Left ventricle myocardium inferior (tissue), 1 donor: ENCODE measurements at regions not wholly inside any gene's neighbourhood (a gene's known extent, or its start where the extent isn't known, plus 50 kb on each side); places are given as distances from the start of the nearest gene placed in this dataset.

Experiments used
- DNase-seq: peaks from one replicate; pipeline ENCODE4 v3.0.0-alpha.2; 2020
- H3K27ac ChIP-seq: fragments of 200-600 bp; replicated peaks from 2 replicates; pipeline ENCODE4 v1.8.0; 2021
- H3K27me3 ChIP-seq: fragments of 200-600 bp; 2 replicates; pipeline ENCODE4 v1.8.0; 2021; ENCODE audit warnings: low read depth
- H3K36me3 ChIP-seq: fragments of 200-600 bp; 2 replicates; pipeline ENCODE4 v1.8.0; 2021
- H3K4me1 ChIP-seq: fragments of 200-600 bp; 2 replicates; pipeline ENCODE4 v1.8.0; 2021
- H3K4me3 ChIP-seq: fragments of 200-600 bp; 2 replicates; pipeline ENCODE4 v1.8.0; 2021; ENCODE audit warnings: mild to moderate bottlenecking, moderate library complexity
- H3K9me3 ChIP-seq: fragments of 200-600 bp; replicated peaks from 2 replicates; pipeline ENCODE4 v1.8.0; 2021
- CTCF ChIP-seq: fragments of 200-600 bp; IDR thresholded peaks from 2 replicates; pipeline ENCODE4 v1.8.0; 2021; ENCODE audit warnings: antibody characterized with exemption, mild to moderate bottlenecking, borderline replicate concordance
- intact Hi-C: fragments of 100-400 bp; cut with micrococcal nuclease; formaldehyde crosslinking; loops from one replicate; pipeline ENCODE4 v1.11.0; 2022
- donor health status: DM: no; HTN: yes; CAD: no; lungs with severe emphysema.

- no peak for TF ChIP-seq CTCF
- Histone ChIP-seq H3K9me3 (no peaks in the 10 kb centered on the region), H3K4me1 (peaks cover 12% of the 10 kb centered on the region), H3K27ac (no peak overlapping the region), H3K4me3 (no peak overlapping the region), H3K36me3 (no peaks in the 10 kb centered on the region), H3K27me3 (peaks cover 10% of the 10 kb centered on the region)
- no peak for DNase-seq
- intact Hi-C loops = no loop called here
Observed at GRCh38 chr7:24475166-24475961, 97.9 kb upstream of the PALS2 start.

GRCh38 chr7:24476227-24476626 is 97.0 kb upstream of the PALS2 start:
- Histone ChIP-seq H3K4me3 (no peak overlapping the region), H3K9me3 (no peaks in the 10 kb centered on the region), H3K4me1 (peaks cover 12% of the 10 kb centered on the region), H3K27me3 (peaks cover 10% of the 10 kb centered on the region), H3K27ac (no peak overlapping the region), H3K36me3 (no peaks in the 10 kb centered on the region)
- no peak for DNase-seq
- no peak for TF ChIP-seq CTCF
- intact Hi-C loops = no loop called here

GRCh38 chr7:24477398-24478136 is 95.7 kb upstream of the PALS2 start:
- Histone ChIP-seq H3K27me3 (peaks cover 10% of the 10 kb centered on the region), H3K4me3 (no peak overlapping the region), H3K36me3 (no peaks in the 10 kb centered on the region), H3K9me3 (no peaks in the 10 kb centered on the region), H3K4me1 (peaks cover 12% of the 10 kb centered on the region), H3K27ac (peak overlapping the region; percentile 0)
- intact Hi-C loops = no loop called here
- no peak for TF ChIP-seq CTCF
- DNase-seq = no peak

GRCh38 chr7:24478137-24478655 is 95.1 kb upstream of the PALS2 start:
- peak overlapping the region; percentile 0 for H3K27ac ChIP-seq
- H3K36me3 ChIP-seq = no peaks in the 10 kb centered on the region
- TF ChIP-seq CTCF = no peak
- intact Hi-C loops = no loop called here
- DNase-seq = no peak
- H3K4me3 ChIP-seq = no peak overlapping the region
- H3K9me3 ChIP-seq = no peaks in the 10 kb centered on the region
- peaks cover 6% of the 10 kb centered on the region for H3K27me3 ChIP-seq
- peaks cover 12% of the 10 kb centered on the region for H3K4me1 ChIP-seq

GRCh38 chr7:24480501-24480900 is 92.8 kb upstream of the PALS2 start:
- DNase-seq = no peak
- intact Hi-C loops = no loop called here
- TF ChIP-seq CTCF = no peak

More at GRCh38 chr7:24480501-24480900, 92.8 kb upstream of the PALS2 start:
- H3K4me1 ChIP-seq = peaks cover 12% of the 10 kb centered on the region
- H3K9me3 ChIP-seq = no peaks in the 10 kb centered on the region
- H3K27me3 ChIP-seq = peaks cover 7% of the 10 kb centered on the region
- no peak overlapping the region for H3K4me3 ChIP-seq
- no peak overlapping the region for H3K27ac ChIP-seq
- no peaks in the 10 kb centered on the region for H3K36me3 ChIP-seq
